ENCODE measurements at regions not wholly inside any gene's neighbourhood (a gene's known extent, or its start where the extent isn't known, plus 50 kb on each side); places are given as distances from the start of the nearest gene placed in this dataset.
"Not testable (repeated sequence)": the region's sequence is repeated elsewhere in the genome, so short reads cannot be mapped to it uniquely, and the experiment has no call there.

- Histone ChIP-seq H3K9me3 (ENCODE audit: low read length) (no peaks in the 10 kb centered on the region), H3K4me3 (replicated peaks in 1 of 3; ENCODE audit: insufficient read depth in 1 of 3, low read depth in 2 of 3, low read length in 3 of 3) (no peak overlapping the region), H3K27ac (ENCODE audit: extremely low read length, insufficient read depth, low read length) (no peak overlapping the region), H3K79me2 (ENCODE audit: insufficient read depth, low read length) (no peaks in the 10 kb centered on the region), H3K36me3 (replicated peaks in 1 of 2; ENCODE audit: control insufficient read depth in 1 of 2, insufficient read depth in 2 of 2, low read length in 2 of 2) (peaks cover 2 to 5% of the 10 kb centered on the region in 2 experiments; a peak in 3 of 5 replicates), H3K4me1 (ENCODE audit: insufficient read depth, low read length) (peaks cover 8% of the 10 kb centered on the region), H3K27me3 (ENCODE audit: control insufficient read depth in 1 of 2, insufficient read depth in 2 of 2, low read length in 2 of 2) (no peaks in the 10 kb centered on the region), H4K20me1 (ENCODE audit: insufficient read depth, low read length) (no peaks in the 10 kb centered on the region), H3K9ac (ENCODE audit: insufficient read depth, low read depth, low read length) (no peak overlapping the region), H2AFZ (ENCODE audit: low read length) (no peak overlapping the region), H3K4me2 (ENCODE audit: low read depth, low read length) (no peak overlapping the region)
- FAIRE-seq (no peak), ATAC-seq (no peak), DNase-seq (ENCODE audit: low spot score) (no peak)
- TSS peak; percentile 13 for BruUV-seq (replicated peaks)
- 95% methylated on average over 3 of the region's 3 CpGs for WGBS (ENCODE audit: low lambda C conversion rate)
- ChIA-PET CTCF (ENCODE audit: low intra/inter-chr PET ratio, low total read pairs) (no interaction called here), POLR2A (no interaction called here)
- intact Hi-C loops (cut with micrococcal nuclease; ENCODE audit: unreplicated experiment) (no loop called here), in situ Hi-C loops (cut with HindIII; ENCODE audit: extremely low pct_ligation_motif_present, low pct_unique_long_range_greater_than_20kb) (no loop called here)
- no peak for TF ChIP-seq ZNF501 (CRISPR knock-in tag; IDR thresholded peaks at IDR 0.05)
- TF ChIP-seq HOXA3 (CRISPR knock-in tag; IDR thresholded peaks at IDR 0.05): no peak
- TF ChIP-seq HNF4A (CRISPR knock-in tag; IDR thresholded peaks at IDR 0.05): peak; percentile 63
- TF ChIP-seq DNMT1 (CRISPR knock-in tag; IDR thresholded peaks at IDR 0.05): no peak
- TF ChIP-seq HNF4G (IDR thresholded peaks at IDR 0.05; ENCODE audit: borderline replicate concordance, low read depth, low read length): peak; percentile 70; the same call in 1 of the 2 replicates
- no peak for TF ChIP-seq HNF4G (CRISPR knock-in tag; IDR thresholded peaks at IDR 0.05; ENCODE audit: borderline replicate concordance, low read depth)
- TF ChIP-seq MIER2 (CRISPR knock-in tag; IDR thresholded peaks at IDR 0.05): no peak
- 0 out of 2 replicates have a peak, but pooled peaks have one; percentile 26 for TF ChIP-seq ZSCAN5A (CRISPR knock-in tag; IDR thresholded peaks at IDR 0.05; ENCODE audit: borderline replicate concordance)
- TF ChIP-seq SMAD3 (CRISPR knock-in tag; IDR thresholded peaks at IDR 0.05): no peak
Observed at GRCh38 chr14:37681486-37681885, 86.1 kb downstream of the TTC6 start.

- H3K9ac ChIP-seq (ENCODE audit: insufficient read depth, low read depth, low read length); FAIRE-seq; H4K20me1 ChIP-seq (ENCODE audit: insufficient read depth, low read length); H3K4me2 ChIP-seq (ENCODE audit: low read depth, low read length); ATAC-seq; intact Hi-C loops (cut with micrococcal nuclease; ENCODE audit: unreplicated experiment); DNase-seq (ENCODE audit: low spot score); H3K36me3 ChIP-seq (replicated peaks in 1 of 2; ENCODE audit: control insufficient read depth in 1 of 2, insufficient read depth in 2 of 2, low read length in 2 of 2); H2AFZ ChIP-seq (ENCODE audit: low read length); H3K27me3 ChIP-seq (ENCODE audit: control insufficient read depth in 1 of 2, insufficient read depth in 2 of 2, low read length in 2 of 2); H3K4me3 ChIP-seq (replicated peaks in 1 of 3; ENCODE audit: insufficient read depth in 1 of 3, low read depth in 2 of 3, low read length in 3 of 3); POLR2A ChIA-PET; CTCF ChIA-PET (ENCODE audit: low intra/inter-chr PET ratio, low total read pairs); H3K27ac ChIP-seq (ENCODE audit: extremely low read length, insufficient read depth, low read length); BruUV-seq (replicated peaks); in situ Hi-C loops (cut with HindIII; ENCODE audit: extremely low pct_ligation_motif_present, low pct_unique_long_range_greater_than_20kb); H3K79me2 ChIP-seq (ENCODE audit: insufficient read depth, low read length): not testable (repeated sequence)
- peaks cover 15% of the 10 kb centered on the region for H3K9me3 ChIP-seq (ENCODE audit: low read length)
- H3K4me1 ChIP-seq (ENCODE audit: insufficient read depth, low read length): peaks cover 18% of the 10 kb centered on the region
Observed at GRCh38 chr14:37692680-37693079, 97.3 kb downstream of the TTC6 start.
